DND-41 (cell line): ENCODE measurements at regions not wholly inside any gene's neighbourhood (a gene's known extent, or its start where the extent isn't known, plus 50 kb on each side); places are given as distances from the start of the nearest gene placed in this dataset.
"Not testable (repeated sequence)": the region's sequence is repeated elsewhere in the genome, so short reads cannot be mapped to it uniquely, and the experiment has no call there.

ENCODE experiments used
- ATAC-seq: fragments of 200-7000 bp; cut with Tn5 transposase; 3 replicates; pipeline ENCODE4 v1.9.1; 2021; ENCODE audit warnings: low read depth; ENCODE audit not compliant: insufficient read depth
- DNase-seq: peaks from one replicate; pipeline ENCODE4 v3.0.0-alpha.2; 2020
- H2AFZ ChIP-seq: 2 replicates; pipeline ENCODE4 v1.6.0; 2012; ENCODE audit warnings: low read depth, low read length
- H3K27ac ChIP-seq: 2 replicates; pipeline ENCODE4 v1.5.1; 2012; ENCODE audit warnings: low read length, inconsistent platforms
- H3K27me3 ChIP-seq: fragments of 200-600 bp; sonication (generic); 2 replicates; pipeline ENCODE4 v1.6.0; 2012; ENCODE audit warnings: low read length, mild to moderate bottlenecking, inconsistent platforms; ENCODE audit not compliant: insufficient read depth, poor library complexity
- H3K36me3 ChIP-seq: 2 replicates; pipeline ENCODE4 v1.5.1; 2012; ENCODE audit warnings: low read length, inconsistent platforms; ENCODE audit not compliant: insufficient read depth
- H3K4me1 ChIP-seq: 2 replicates; pipeline ENCODE4 v1.5.1; 2012; ENCODE audit warnings: mild to moderate bottlenecking, low read length; ENCODE audit not compliant: insufficient read depth
- H3K4me2 ChIP-seq: 2 replicates; pipeline ENCODE4 v1.6.0; 2012; ENCODE audit warnings: mild to moderate bottlenecking, moderate library complexity, low read length, inconsistent platforms; ENCODE audit not compliant: insufficient read depth
- H3K4me3 ChIP-seq, 2 experiments: fragments of 200-600 bp in 1 of 2; shearing (Covaris generic) in 1 of 2; 2 replicates each; pipeline ENCODE4 v1.5.1; 2012 to 2016; ENCODE audit warnings: inconsistent platforms in 2 of 2, low read length in 2 of 2, mild to moderate bottlenecking in 2 of 2, low read depth in 1 of 2, moderate library complexity in 1 of 2
- H3K79me2 ChIP-seq: 2 replicates; pipeline ENCODE4 v1.6.0; 2012; ENCODE audit warnings: low read length, inconsistent platforms; ENCODE audit not compliant: insufficient read depth
- H3K9ac ChIP-seq: 2 replicates; pipeline ENCODE4 v1.6.0; 2012; ENCODE audit warnings: low read depth, mild to moderate bottlenecking, inconsistent platforms, low read length, moderate library complexity
- H3K9me3 ChIP-seq: 2 replicates; pipeline ENCODE4 v1.5.1; 2012; ENCODE audit warnings: low read length, moderate library complexity, mild to moderate bottlenecking, inconsistent platforms; ENCODE audit not compliant: insufficient read depth, severe bottlenecking
- H4K20me1 ChIP-seq: 2 replicates; pipeline ENCODE4 v1.6.0; 2012; ENCODE audit warnings: low read length; ENCODE audit not compliant: insufficient read depth

GRCh38 chr9:62655705-62656104, 1465.9 kb downstream of the SPATA31A7 start:
- not testable (repeated sequence) for H2AFZ ChIP-seq, H3K9ac ChIP-seq, DNase-seq, H4K20me1 ChIP-seq, H3K36me3 ChIP-seq, H3K79me2 ChIP-seq, H3K4me3 ChIP-seq, H3K9me3 ChIP-seq, H3K27me3 ChIP-seq, H3K27ac ChIP-seq, H3K4me1 ChIP-seq, H3K4me2 ChIP-seq, ATAC-seq

DNA sequence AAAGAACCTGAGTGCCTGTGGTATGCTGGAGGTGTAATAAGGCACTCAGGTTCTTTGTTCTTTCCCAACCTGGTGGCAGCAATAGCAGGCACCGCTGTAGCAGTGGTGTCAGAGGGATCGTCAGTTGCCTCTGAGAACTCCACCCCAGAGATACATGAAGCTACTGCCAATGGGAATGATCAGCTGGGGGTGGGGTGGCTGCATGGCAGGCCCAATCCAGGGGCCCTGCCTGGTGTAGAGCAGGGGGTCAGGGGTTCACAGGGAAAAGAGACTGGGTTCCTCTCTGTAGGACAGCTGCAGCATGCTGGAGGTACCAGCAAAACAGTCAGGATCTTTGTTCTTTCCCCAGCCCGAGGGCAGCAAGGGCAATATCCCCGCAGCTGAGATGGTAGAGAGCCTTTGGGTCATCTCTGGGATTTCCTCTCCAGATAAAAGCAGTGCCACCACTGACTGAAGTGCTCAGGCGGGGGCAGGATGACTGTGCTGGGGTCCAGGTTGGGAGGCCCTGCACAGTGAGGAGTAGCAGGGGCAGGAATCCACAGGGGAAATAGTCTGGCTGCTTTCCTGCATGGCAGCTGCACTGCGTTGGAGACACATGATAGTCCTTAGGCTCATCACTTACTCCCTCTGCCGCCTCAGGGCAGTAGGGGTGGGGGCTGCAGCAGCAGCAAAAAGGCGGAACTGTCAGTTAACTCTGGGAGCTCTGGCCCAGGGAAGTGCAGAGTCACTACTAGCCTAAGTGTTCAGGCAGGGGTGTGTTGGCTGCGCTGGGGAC, 1473.1 kb downstream of the SPATA31A7 start:
- not testable (repeated sequence) for DNase-seq, H3K9me3 ChIP-seq, H3K79me2 ChIP-seq, H2AFZ ChIP-seq, H3K27me3 ChIP-seq, H3K4me2 ChIP-seq, H3K4me1 ChIP-seq, H4K20me1 ChIP-seq, ATAC-seq, H3K9ac ChIP-seq, H3K27ac ChIP-seq, H3K4me3 ChIP-seq, H3K36me3 ChIP-seq

DNA sequence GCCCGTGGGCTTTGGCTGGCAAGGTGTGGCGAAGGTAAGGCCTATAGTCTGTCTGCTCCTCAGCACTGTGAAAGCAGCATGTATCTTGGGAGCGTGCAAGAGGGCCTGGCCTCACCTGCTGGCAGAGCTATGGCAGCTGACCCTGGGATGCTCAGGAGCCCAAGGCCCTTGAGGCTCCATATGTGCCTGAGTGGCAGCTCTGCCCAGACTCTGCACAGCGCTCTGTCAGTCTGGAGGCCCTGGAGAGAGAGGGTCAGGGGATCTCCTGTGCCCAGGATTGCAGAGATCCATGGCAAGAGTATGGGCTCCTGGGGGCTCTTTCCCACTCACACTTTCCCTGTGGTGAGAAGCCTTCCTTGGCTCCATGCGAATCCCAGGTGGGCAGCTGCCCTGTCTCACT, 1473.7 kb downstream of the SPATA31A7 start:
- H3K9ac ChIP-seq, H3K79me2 ChIP-seq, H3K27ac ChIP-seq, H3K36me3 ChIP-seq, H3K4me3 ChIP-seq, DNase-seq, H3K4me1 ChIP-seq, H3K9me3 ChIP-seq, H4K20me1 ChIP-seq, H3K27me3 ChIP-seq, H3K4me2 ChIP-seq, H2AFZ ChIP-seq, ATAC-seq: not testable (repeated sequence)

DNA sequence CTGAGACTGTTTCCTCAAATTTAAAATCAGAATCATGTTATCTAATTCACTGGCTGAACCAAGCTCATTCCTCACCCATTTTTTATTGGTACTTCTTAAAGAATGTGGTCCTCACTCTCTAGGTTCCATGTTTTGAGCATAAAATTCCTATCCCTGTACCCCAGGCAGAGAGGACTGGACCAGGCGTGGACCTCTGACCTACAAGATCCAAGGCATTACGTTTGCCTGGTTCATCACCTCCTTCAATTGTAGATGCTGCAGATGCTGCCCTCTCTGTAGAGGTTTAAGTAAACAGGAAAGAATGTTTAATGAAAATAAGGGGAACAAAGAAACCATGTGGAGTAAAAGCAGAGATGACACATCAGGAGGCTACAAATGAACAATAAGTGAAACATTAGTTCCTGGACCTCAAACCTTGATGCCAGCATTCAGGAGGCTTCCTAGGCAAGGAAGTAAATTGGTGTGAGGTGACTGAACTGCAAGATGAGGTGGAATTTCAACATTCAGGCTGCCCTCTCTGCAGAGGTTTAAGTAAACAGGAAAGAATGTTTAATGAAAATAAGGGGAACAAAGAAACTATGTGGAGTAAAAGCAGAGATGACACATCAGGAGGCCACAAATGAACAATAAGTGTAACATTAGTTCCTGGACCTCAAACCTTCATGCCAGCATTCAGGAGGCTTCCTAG, 1477.4 kb downstream of the SPATA31A7 start:
- not testable (repeated sequence) for ATAC-seq, DNase-seq, H4K20me1 ChIP-seq, H3K27me3 ChIP-seq, H3K4me1 ChIP-seq, H3K4me3 ChIP-seq, H3K36me3 ChIP-seq, H3K4me2 ChIP-seq, H3K9ac ChIP-seq, H3K27ac ChIP-seq, H3K9me3 ChIP-seq, H2AFZ ChIP-seq, H3K79me2 ChIP-seq

DNA sequence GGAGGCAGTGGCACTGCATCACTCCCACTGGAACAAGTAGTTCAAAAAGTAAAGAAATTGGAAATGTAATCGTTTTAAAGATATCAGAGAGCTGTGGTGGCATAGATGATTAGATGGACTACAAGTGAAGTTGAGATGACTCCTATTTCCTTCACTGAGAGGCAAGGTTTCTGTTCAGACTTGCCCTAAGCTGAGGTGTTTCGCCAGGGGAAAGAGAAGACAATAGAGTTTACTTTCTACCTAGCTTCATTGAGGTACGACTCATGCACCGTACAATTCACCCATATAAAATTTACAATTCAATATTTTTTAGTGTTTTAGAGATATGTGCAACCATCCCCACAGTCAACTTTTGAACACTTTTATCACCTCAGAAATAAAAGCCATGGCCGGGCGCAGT, 1487.2 kb downstream of the SPATA31A7 start:
- H3K27ac ChIP-seq, ATAC-seq, H3K4me1 ChIP-seq, H4K20me1 ChIP-seq, H3K27me3 ChIP-seq, H3K9ac ChIP-seq, H3K4me3 ChIP-seq, H3K79me2 ChIP-seq, H3K36me3 ChIP-seq, H3K9me3 ChIP-seq, H2AFZ ChIP-seq, H3K4me2 ChIP-seq, DNase-seq: not testable (repeated sequence)

GRCh38 chr9:62678336-62678735, 1488.5 kb downstream of the SPATA31A7 start:
- not testable (repeated sequence) for H3K79me2 ChIP-seq, H2AFZ ChIP-seq, H3K4me3 ChIP-seq, H3K4me1 ChIP-seq, H3K27ac ChIP-seq, ATAC-seq, H3K9me3 ChIP-seq, H4K20me1 ChIP-seq, H3K36me3 ChIP-seq, H3K4me2 ChIP-seq, DNase-seq, H3K27me3 ChIP-seq, H3K9ac ChIP-seq

DNA sequence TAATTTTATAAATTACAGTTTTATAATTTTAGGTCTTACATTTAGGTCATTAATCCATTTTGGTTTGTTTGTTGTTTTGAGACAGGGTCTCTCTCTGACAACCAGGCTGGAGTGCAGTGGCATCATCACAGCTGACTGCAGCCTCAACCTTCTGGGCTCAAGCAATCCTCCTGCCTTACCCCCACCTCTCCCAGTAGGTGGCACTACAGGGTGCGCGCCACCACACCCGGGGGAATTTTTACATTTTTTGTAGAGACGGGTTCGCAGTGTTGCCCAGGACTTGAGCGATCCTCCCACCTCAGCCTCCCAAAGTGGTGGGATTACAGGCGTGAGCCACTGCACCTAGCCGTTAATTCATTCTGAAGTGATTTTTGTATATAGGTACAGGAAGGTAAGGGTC, 1489.2 kb downstream of the SPATA31A7 start:
- H3K27ac ChIP-seq, H3K9ac ChIP-seq, H3K4me3 ChIP-seq, DNase-seq, H4K20me1 ChIP-seq, H3K27me3 ChIP-seq, H3K79me2 ChIP-seq, H2AFZ ChIP-seq, H3K4me2 ChIP-seq, H3K4me1 ChIP-seq, H3K9me3 ChIP-seq, H3K36me3 ChIP-seq: not testable (repeated sequence)
- ATAC-seq = peak; percentile 33; the same call in 1 of the 3 replicates

GRCh38 chr9:62684833-62685647, 1495.2 kb downstream of the SPATA31A7 start:
- H4K20me1 ChIP-seq, H2AFZ ChIP-seq, H3K27me3 ChIP-seq, H3K27ac ChIP-seq, H3K4me1 ChIP-seq, H3K9me3 ChIP-seq, DNase-seq, H3K36me3 ChIP-seq, H3K9ac ChIP-seq, ATAC-seq, H3K4me3 ChIP-seq, H3K79me2 ChIP-seq, H3K4me2 ChIP-seq: not testable (repeated sequence)
